ENCODE measurements at regions not wholly inside any gene's neighbourhood (a gene's known extent, or its start where the extent isn't known, plus 50 kb on each side); places are given as distances from the start of the nearest gene placed in this dataset.

DNA sequence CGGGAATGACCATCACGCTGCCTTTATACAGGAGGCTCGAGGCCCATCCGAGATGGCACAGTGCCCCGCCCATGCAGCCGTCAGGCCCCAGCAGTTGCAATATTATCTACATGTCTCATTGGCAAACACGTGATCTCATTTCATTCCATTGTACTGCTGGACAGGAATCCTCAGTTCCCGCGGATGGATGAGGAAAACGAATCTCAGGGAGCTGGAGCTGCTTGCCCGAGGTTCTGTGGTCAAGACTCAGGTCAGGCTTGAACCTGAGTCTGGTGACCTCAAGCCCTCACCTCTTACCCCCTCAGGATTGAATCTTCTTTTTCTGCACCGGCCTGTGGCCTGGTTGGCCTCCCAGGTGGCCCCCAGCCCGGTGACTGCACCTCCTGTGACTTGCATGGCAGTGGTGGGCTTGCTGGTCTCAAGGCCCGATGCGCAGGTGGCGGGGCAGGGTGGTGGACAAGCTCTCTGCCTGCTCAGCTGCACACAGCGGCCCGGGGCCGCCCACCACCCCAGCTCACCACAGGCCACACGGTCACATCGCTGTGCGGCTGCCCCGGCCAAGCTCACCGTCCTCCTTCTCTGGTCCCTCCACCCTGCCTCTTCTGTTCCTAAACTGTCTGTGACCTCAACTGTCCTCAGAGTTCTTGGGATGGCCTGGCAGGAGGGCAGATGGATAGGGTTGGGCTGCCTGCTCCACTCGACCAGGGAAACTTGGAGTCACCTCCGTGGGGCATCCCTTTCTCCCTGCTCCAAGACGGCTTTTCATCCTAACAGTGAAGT is 52.0 kb upstream of the HS6ST1 start:
- ChIA-PET POLR2A (ENCODE audit: low non-redundant PET) (no interaction called here), CTCF (no interaction called here)
- intact Hi-C loops (cut with micrococcal nuclease; ENCODE audit: unreplicated experiment): no loop called here
- Histone ChIP-seq H3K9me3 (ENCODE audit: low read depth, low read length, poor library complexity, severe bottlenecking) (no peaks in the 10 kb centered on the region), H3K4me3 (ENCODE audit: low read depth, low read length, poor library complexity, severe bottlenecking) (no peak overlapping the region), H3K27ac (ENCODE audit: low read depth, low read length, poor library complexity, severe bottlenecking) (no peak overlapping the region), H3K27me3 (replicated peaks; ENCODE audit: insufficient read depth, low read depth, low read length, poor library complexity) (no peaks in the 10 kb centered on the region), H3K36me3 (ENCODE audit: insufficient read depth, low read length, poor library complexity, severe bottlenecking) (no peaks in the 10 kb centered on the region), H3K4me1 (ENCODE audit: insufficient read depth, low read length, poor library complexity, severe bottlenecking) (no peaks in the 10 kb centered on the region)
- BruUV-seq (replicated peaks): no TSS peak
- TF ChIP-seq EZH2 (IDR thresholded peaks at IDR 0.05; ENCODE audit: borderline replicate concordance, low read depth, low read length, poor library complexity, severe bottlenecking): no peak
- TF ChIP-seq, protein P1, sequence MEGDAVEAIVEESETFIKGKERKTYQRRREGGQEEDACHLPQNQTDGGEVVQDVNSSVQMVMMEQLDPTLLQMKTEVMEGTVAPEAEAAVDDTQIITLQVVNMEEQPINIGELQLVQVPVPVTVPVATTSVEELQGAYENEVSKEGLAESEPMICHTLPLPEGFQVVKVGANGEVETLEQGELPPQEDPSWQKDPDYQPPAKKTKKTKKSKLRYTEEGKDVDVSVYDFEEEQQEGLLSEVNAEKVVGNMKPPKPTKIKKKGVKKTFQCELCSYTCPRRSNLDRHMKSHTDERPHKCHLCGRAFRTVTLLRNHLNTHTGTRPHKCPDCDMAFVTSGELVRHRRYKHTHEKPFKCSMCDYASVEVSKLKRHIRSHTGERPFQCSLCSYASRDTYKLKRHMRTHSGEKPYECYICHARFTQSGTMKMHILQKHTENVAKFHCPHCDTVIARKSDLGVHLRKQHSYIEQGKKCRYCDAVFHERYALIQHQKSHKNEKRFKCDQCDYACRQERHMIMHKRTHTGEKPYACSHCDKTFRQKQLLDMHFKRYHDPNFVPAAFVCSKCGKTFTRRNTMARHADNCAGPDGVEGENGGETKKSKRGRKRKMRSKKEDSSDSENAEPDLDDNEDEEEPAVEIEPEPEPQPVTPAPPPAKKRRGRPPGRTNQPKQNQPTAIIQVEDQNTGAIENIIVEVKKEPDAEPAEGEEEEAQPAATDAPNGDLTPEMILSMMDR (conservative IDR thresholded peaks at IDR 0.05; ENCODE audit: low read depth, low read length): no peak
- no peak for DNase-seq (ENCODE audit: low spot score)

DNA sequence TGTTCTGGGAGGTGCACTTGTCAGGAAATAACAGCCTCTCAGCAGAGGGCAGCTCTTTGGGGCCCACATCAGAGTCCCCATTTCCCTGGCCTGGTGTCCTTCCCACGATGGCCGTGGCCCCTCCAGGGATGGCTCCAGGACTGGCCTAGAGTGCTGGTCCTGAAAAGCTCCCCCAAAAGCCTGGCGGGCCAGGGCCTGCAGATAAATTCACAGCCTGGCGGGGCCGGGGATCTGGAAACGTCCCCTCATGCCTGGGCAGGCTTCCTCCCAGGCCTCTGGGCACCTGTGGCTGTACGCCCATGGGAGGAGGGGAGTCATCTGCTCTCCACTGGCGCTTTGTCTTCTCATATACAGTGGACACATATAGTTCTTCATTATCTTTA is 52.6 kb upstream of the HS6ST1 start:
- Histone ChIP-seq H3K9me3 (ENCODE audit: low read depth, low read length, poor library complexity, severe bottlenecking) (no peaks in the 10 kb centered on the region), H3K4me3 (ENCODE audit: low read depth, low read length, poor library complexity, severe bottlenecking) (no peak overlapping the region), H3K27me3 (replicated peaks; ENCODE audit: insufficient read depth, low read depth, low read length, poor library complexity) (no peaks in the 10 kb centered on the region), H3K27ac (ENCODE audit: low read depth, low read length, poor library complexity, severe bottlenecking) (no peak overlapping the region), H3K36me3 (ENCODE audit: insufficient read depth, low read length, poor library complexity, severe bottlenecking) (no peaks in the 10 kb centered on the region), H3K4me1 (ENCODE audit: insufficient read depth, low read length, poor library complexity, severe bottlenecking) (no peaks in the 10 kb centered on the region)
- ChIA-PET POLR2A (ENCODE audit: low non-redundant PET) (no interaction called here), CTCF (no interaction called here)
- BruUV-seq (replicated peaks): no TSS peak
- TF ChIP-seq, protein P1 (conservative IDR thresholded peaks at IDR 0.05; ENCODE audit: low read depth, low read length): no peak
- TF ChIP-seq EZH2 (IDR thresholded peaks at IDR 0.05; ENCODE audit: borderline replicate concordance, low read depth, low read length, poor library complexity, severe bottlenecking): no peak
- no peak for DNase-seq (ENCODE audit: low spot score)
- intact Hi-C loops (cut with micrococcal nuclease; ENCODE audit: unreplicated experiment): no loop called here

DNA sequence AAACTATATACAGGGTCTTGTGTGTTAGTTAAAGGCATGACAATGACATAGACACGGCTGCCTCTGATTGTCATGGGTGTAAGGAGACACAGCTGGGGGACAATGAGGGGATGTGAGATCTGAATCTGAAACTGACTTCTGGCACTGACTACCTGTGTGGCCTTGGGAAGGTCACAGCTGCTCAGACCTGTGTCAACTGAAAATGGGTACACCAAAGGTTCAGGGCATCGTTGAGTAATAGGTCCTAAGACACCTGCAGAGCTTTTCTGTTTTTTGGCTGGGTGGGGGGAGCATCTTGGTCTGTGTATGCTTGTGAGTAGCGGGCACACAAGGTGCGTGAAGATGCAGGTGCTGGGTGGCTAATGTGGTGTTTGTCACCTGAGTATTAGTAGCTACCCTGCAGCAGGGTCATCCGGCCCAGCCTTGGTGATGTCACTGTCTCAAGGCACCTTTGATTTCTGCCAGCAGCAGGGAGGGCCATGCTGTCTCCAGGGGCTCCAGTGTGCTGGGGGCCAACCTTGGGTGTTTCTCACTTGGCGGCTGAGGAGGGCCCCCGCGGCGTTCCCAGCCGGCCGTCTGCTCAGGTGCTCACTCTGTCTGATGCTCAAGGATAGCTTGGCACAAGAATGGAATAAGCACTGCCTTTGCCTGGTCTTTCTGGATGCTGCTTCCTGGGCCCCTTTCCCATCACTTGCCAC is 53.1 kb upstream of the HS6ST1 start:
- H3K27ac ChIP-seq (ENCODE audit: low read depth, low read length, poor library complexity, severe bottlenecking): no peak overlapping the region
- CTCF ChIA-PET: no interaction called here
- H3K4me3 ChIP-seq (ENCODE audit: low read depth, low read length, poor library complexity, severe bottlenecking): no peak overlapping the region
- H3K36me3 ChIP-seq (ENCODE audit: insufficient read depth, low read length, poor library complexity, severe bottlenecking): no peaks in the 10 kb centered on the region
- TF ChIP-seq EZH2 (IDR thresholded peaks at IDR 0.05; ENCODE audit: borderline replicate concordance, low read depth, low read length, poor library complexity, severe bottlenecking): no peak
- TF ChIP-seq, protein P1 (conservative IDR thresholded peaks at IDR 0.05; ENCODE audit: low read depth, low read length): no peak
- H3K27me3 ChIP-seq (replicated peaks; ENCODE audit: insufficient read depth, low read depth, low read length, poor library complexity): no peaks in the 10 kb centered on the region
- no peak for DNase-seq (ENCODE audit: low spot score)
- no peaks in the 10 kb centered on the region for H3K9me3 ChIP-seq (ENCODE audit: low read depth, low read length, poor library complexity, severe bottlenecking)
- POLR2A ChIA-PET (ENCODE audit: low non-redundant PET): no interaction called here
- intact Hi-C loops (cut with micrococcal nuclease; ENCODE audit: unreplicated experiment): no loop called here
- no peaks in the 10 kb centered on the region for H3K4me1 ChIP-seq (ENCODE audit: insufficient read depth, low read length, poor library complexity, severe bottlenecking)
- no TSS peak for BruUV-seq (replicated peaks)

Data from A673 (cell line).